CD14-positive monocyte (primary cell): ENCODE measurements at regions not wholly inside any gene's neighbourhood (a gene's known extent, or its start where the extent isn't known, plus 50 kb on each side); places are given as distances from the start of the nearest gene placed in this dataset.

Experiments used
- DNase-seq, 3 donors: peaks; one replicate each; pipeline ENCODE4 v3.0.0-alpha.2; 2011 to 2022
- H2AFZ ChIP-seq: 2 replicates; pipeline ENCODE4 v1.6.0; 2012; ENCODE audit warnings: mild to moderate bottlenecking, low read depth, low read length, inconsistent platforms; ENCODE audit not compliant: insufficient read depth, poor library complexity, severe bottlenecking
- H3K27ac ChIP-seq, 2 donors: 1 replicate in 1 of 2; 2 replicates in 1 of 2; pipeline ENCODE4 v1.5.1; 2012 to 2013; ENCODE audit warnings: low read length in 2 of 2, control low read depth in 1 of 2, inconsistent platforms in 1 of 2, low read depth in 1 of 2, mild to moderate bottlenecking in 1 of 2
- H3K27me3 ChIP-seq, 2 donors: one replicate each; pipeline versions ENCODE4 v1.6.0 to v1.6.1; 2011 to 2013; ENCODE audit warnings: low read length in 2 of 2; ENCODE audit not compliant: control insufficient read depth in 2 of 2, insufficient read depth in 2 of 2
- H3K36me3 ChIP-seq, 2 donors: replicated peaks in 1 of 2; 1 replicate in 1 of 2; 2 replicates in 1 of 2; pipeline versions ENCODE4 v1.5.1 to v1.6.1; 2012 to 2013; ENCODE audit warnings: low read length in 2 of 2, control low read depth in 1 of 2, inconsistent platforms in 1 of 2, mild to moderate bottlenecking in 1 of 2; ENCODE audit not compliant: insufficient read depth in 2 of 2, control insufficient read depth in 1 of 2
- H3K4me1 ChIP-seq, 2 donors: 1 replicate in 1 of 2; 2 replicates in 1 of 2; pipeline versions ENCODE4 v1.5.1 to v1.6.1; 2012 to 2013; ENCODE audit warnings: low read length in 2 of 2, control low read depth in 1 of 2, inconsistent platforms in 1 of 2, mild to moderate bottlenecking in 1 of 2, moderate library complexity in 1 of 2; ENCODE audit not compliant: insufficient read depth in 2 of 2, control insufficient read depth in 1 of 2
- H3K4me2 ChIP-seq: replicated peaks from 2 replicates; pipeline ENCODE3; 2012; ENCODE audit warnings: low read length, moderate library complexity, mild to moderate bottlenecking; ENCODE audit not compliant: poor library complexity, severe bottlenecking; ENCODE audit errors: extremely low read depth
- H3K4me3 ChIP-seq, 3 experiments: fragments of 200-600 bp in 1 of 3; sonication (generic) in 1 of 3; replicated peaks in 1 of 3; 1 replicate in 2 of 3; 2 replicates in 1 of 3; pipeline ENCODE4 v1.5.1; 2011 to 2013; ENCODE audit warnings: low read length in 3 of 3, mild to moderate bottlenecking in 3 of 3, control low read depth in 2 of 3, low read depth in 2 of 3, inconsistent platforms in 1 of 3, moderate library complexity in 1 of 3
- H3K79me2 ChIP-seq: 2 replicates; pipeline ENCODE4 v1.6.0; 2012; ENCODE audit warnings: mild to moderate bottlenecking, control low read depth, inconsistent platforms, low read length, moderate library complexity; ENCODE audit not compliant: insufficient read depth
- H3K9ac ChIP-seq: 2 replicates; pipeline ENCODE4 v1.6.0; 2017; ENCODE audit warnings: low read length, mild to moderate bottlenecking; ENCODE audit not compliant: insufficient read depth, poor library complexity, severe bottlenecking
- H3K9me3 ChIP-seq, 2 donors: replicated peaks in 1 of 2; 1 replicate in 1 of 2; 2 replicates in 1 of 2; pipeline versions ENCODE4 v1.5.1 to v1.6.1; 2012 to 2013; ENCODE audit warnings: low read length in 2 of 2, control low read depth in 1 of 2; ENCODE audit not compliant: control insufficient read depth in 1 of 2, insufficient read depth in 1 of 2
- H4K20me1 ChIP-seq: 2 replicates; pipeline ENCODE4 v1.6.0; 2012; ENCODE audit warnings: mild to moderate bottlenecking, low read length, control low read depth, moderate library complexity; ENCODE audit not compliant: insufficient read depth
- H3K27ac Mint-ChIP-seq, 7 donors: one replicate each; pipeline ENCODE4 v1.8.0; 2020; ENCODE audit warnings: mild to moderate bottlenecking in 7 of 7, mixed read lengths in 7 of 7, moderate library complexity in 6 of 7, inconsistent platforms in 2 of 7
- H3K27me3 Mint-ChIP-seq, 3 donors: one replicate each; pipeline ENCODE4 v1.8.0; 2021 to 2022; ENCODE audit warnings: low read depth in 3 of 3, mild to moderate bottlenecking in 3 of 3, mixed read lengths in 3 of 3, moderate library complexity in 3 of 3, inconsistent platforms in 1 of 3
- H3K36me3 Mint-ChIP-seq, 2 donors: one replicate each; pipeline ENCODE4 v1.8.0; 2020; ENCODE audit warnings: mixed read lengths in 2 of 2, inconsistent platforms in 1 of 2, mild to moderate bottlenecking in 1 of 2
- H3K4me1 Mint-ChIP-seq: one replicate; pipeline ENCODE4 v1.8.0; 2020; ENCODE audit warnings: mild to moderate bottlenecking, mixed read lengths
- H3K4me3 Mint-ChIP-seq, 2 donors: one replicate each; pipeline ENCODE4 v1.8.0; 2020; ENCODE audit warnings: mild to moderate bottlenecking in 2 of 2, mixed read lengths in 2 of 2, moderate library complexity in 1 of 2
- H3K9me3 Mint-ChIP-seq, 7 donors: one replicate each; pipeline ENCODE4 v1.8.0; 2020 to 2022; ENCODE audit warnings: mixed read lengths in 7 of 7, mild to moderate bottlenecking in 6 of 7, moderate library complexity in 6 of 7, inconsistent platforms in 2 of 7
- CTCF ChIP-seq: fragments of 200-600 bp; IDR thresholded peaks from one replicate; pipeline ENCODE4 v1.8.0; 2022; ENCODE audit warnings: antibody characterized with exemption, mild to moderate bottlenecking
- WGBS: methylation state at CpG from one replicate; pipeline ENCODE4 v1.1.5; 2013; ENCODE audit warnings: missing lambda C conversion rate; ENCODE audit not compliant: insufficient coverage; 5-methylcytosine and 5-hydroxymethylcytosine counted together
- intact Hi-C, 2 donors: fragments of 100-400 bp; cut with micrococcal nuclease; formaldehyde crosslinking; loops; one replicate each; pipeline versions ENCODE4 v1.15.0 to v1.15.1; 2023

DNA sequence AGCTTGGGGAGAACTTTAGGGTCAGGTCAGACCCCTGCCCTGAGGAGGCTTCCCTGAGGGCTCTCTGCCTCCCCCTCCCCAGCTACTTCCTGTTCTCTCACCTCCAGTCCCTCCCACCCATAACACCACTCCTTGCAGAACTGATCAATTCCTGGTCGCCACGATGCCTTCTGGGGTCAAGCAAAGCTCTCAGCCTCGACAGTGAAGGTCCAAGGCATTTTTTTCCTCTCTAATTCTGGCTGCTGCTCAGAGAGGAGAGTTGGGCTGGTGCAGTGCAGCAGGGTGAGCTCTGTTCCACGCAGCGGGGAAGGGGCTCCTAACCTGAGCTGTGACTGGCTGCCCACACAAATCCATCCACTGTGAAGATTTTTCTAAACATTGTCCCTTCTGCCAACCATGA is 628.4 kb downstream of the BRD1 start:
- H3K27ac ChIP-seq: no peak overlapping the region
- no peaks in the 10 kb centered on the region for H3K27me3 ChIP-seq
- no peaks in the 10 kb centered on the region for H4K20me1 ChIP-seq
- no peaks in the 10 kb centered on the region for H3K4me1 ChIP-seq
- no peaks in the 10 kb centered on the region for H3K36me3 ChIP-seq
- no peak for TF ChIP-seq CTCF
- H3K79me2 ChIP-seq: no peaks in the 10 kb centered on the region
- Mint-ChIP-seq H3K4me1 (no peaks in the 10 kb centered on the region), H3K36me3 (no peaks in the 10 kb centered on the region), H3K9me3 (peaks cover 0 to 3% (median 0%) of the 10 kb centered on the region in 7 donors), H3K27me3 (peaks cover 15 to 20% (median 16%) of the 10 kb centered on the region in 3 donors), H3K27ac (no peak overlapping the region), H3K4me3 (no peak overlapping the region)
- DNase-seq: no peak
- no peak overlapping the region for H3K4me2 ChIP-seq
- intact Hi-C loops: no loop called here
- no peak overlapping the region for H3K9ac ChIP-seq
- 100% methylated on average over 1 of the region's 5 CpGs for WGBS
- H3K4me3 ChIP-seq: no peak overlapping the region
- no peak overlapping the region for H2AFZ ChIP-seq
- no peaks in the 10 kb centered on the region for H3K9me3 ChIP-seq

GRCh38 chr22:49198705-49199084 is 629.0 kb downstream of the BRD1 start:
- no peaks in the 10 kb centered on the region for H3K36me3 ChIP-seq
- no peaks in the 10 kb centered on the region for H3K4me1 Mint-ChIP-seq
- TF ChIP-seq CTCF: no peak
- peaks cover 15 to 20% (median 19%) of the 10 kb centered on the region in 3 donors for H3K27me3 Mint-ChIP-seq
- WGBS: 89% methylated on average over 3 of the region's 6 CpGs
- H3K27ac ChIP-seq: no peak overlapping the region
- no peak overlapping the region for H2AFZ ChIP-seq
- H3K4me3 Mint-ChIP-seq: no peak overlapping the region
- H3K9me3 Mint-ChIP-seq: peaks cover 0 to 3% (median 0%) of the 10 kb centered on the region in 7 donors
- no peak overlapping the region for H3K27ac Mint-ChIP-seq
- no peak overlapping the region for H3K4me2 ChIP-seq
- H3K79me2 ChIP-seq: no peaks in the 10 kb centered on the region
- H4K20me1 ChIP-seq: no peaks in the 10 kb centered on the region
- no peaks in the 10 kb centered on the region for H3K36me3 Mint-ChIP-seq
- no peaks in the 10 kb centered on the region for H3K27me3 ChIP-seq
- no peak for DNase-seq
- no peaks in the 10 kb centered on the region for H3K4me1 ChIP-seq
- H3K4me3 ChIP-seq: no peak overlapping the region
- intact Hi-C loops: no loop called here
- no peak overlapping the region for H3K9ac ChIP-seq
- no peaks in the 10 kb centered on the region for H3K9me3 ChIP-seq
